IMR-90 (cell line): ENCODE measurements at regions not wholly inside any gene's neighbourhood (a gene's known extent, or its start where the extent isn't known, plus 50 kb on each side); places are given as distances from the start of the nearest gene placed in this dataset.

Experiments
- ATAC-seq: fragments of 200-7000 bp; cut with Tn5 transposase; 2 replicates; pipeline ENCODE4 v1.9.1; 2020; ENCODE audit warnings: low read depth, mild to moderate bottlenecking, moderate library complexity
- BruUV-seq: library from RNA; stranded (reverse); fragments of 400-500 nt; replicated peaks from 2 replicates; lab custom pipeline; 2021; lab: Mats Ljungman, UMichigan
- CTCF ChIA-PET: fragments of 300-600 bp; formaldehyde crosslinking; extraction: SDS; loops from one replicate; lab custom pipeline; 2021; ENCODE audit warnings: antibody characterized with exemption; lab: Yijun Ruan, JAX
- POLR2A ChIA-PET: fragments of 300-600 bp; sonication (Branson Sonifier 250); formaldehyde crosslinking; loops from one replicate; lab custom pipeline; 2022; ENCODE audit warnings: antibody characterized with exemption; ENCODE audit not compliant: unreplicated experiment; lab: Charles Lee
- DNase-seq: peaks from one replicate; pipeline ENCODE4 v3.0.0; 2013
- H2AFZ ChIP-seq: replicated peaks from 2 replicates; pipeline ENCODE3; 2013; ENCODE audit warnings: low read length, mild to moderate bottlenecking; ENCODE audit not compliant: poor library complexity
- H2AK5ac ChIP-seq: 2 replicates; pipeline ENCODE4 v1.6.1; 2013; ENCODE audit warnings: low read depth, low read length, inconsistent platforms
- H2AK9ac ChIP-seq: replicated peaks from 2 replicates; pipeline ENCODE3; 2013; ENCODE audit warnings: mild to moderate bottlenecking, low read depth, low read length, moderate library complexity; ENCODE audit not compliant: poor library complexity
- H2BK120ac ChIP-seq: 2 replicates; pipeline ENCODE4 v1.6.1; 2013; ENCODE audit warnings: low read depth, low read length, inconsistent platforms
- H2BK15ac ChIP-seq: 3 replicates; pipeline ENCODE4 v1.6.1; 2013; ENCODE audit warnings: low read depth, low read length, inconsistent platforms
- H2BK20ac ChIP-seq: 2 replicates; pipeline ENCODE4 v1.6.1; 2013; ENCODE audit warnings: low read depth, mild to moderate bottlenecking, inconsistent platforms, low read length, moderate library complexity
- H2BK5ac ChIP-seq: 2 replicates; pipeline ENCODE4 v1.6.1; 2013; ENCODE audit warnings: mild to moderate bottlenecking, low read depth, low read length, inconsistent platforms; ENCODE audit not compliant: poor library complexity, severe bottlenecking
- H3K14ac ChIP-seq: replicated peaks from 2 replicates; pipeline ENCODE4 v1.6.1; 2013; ENCODE audit warnings: low read depth, low read length, inconsistent platforms
- H3K18ac ChIP-seq: 2 replicates; pipeline ENCODE4 v1.6.1; 2013; ENCODE audit warnings: low read depth, low read length, control low read depth
- H3K23ac ChIP-seq: 2 replicates; pipeline ENCODE4 v1.6.1; 2013; ENCODE audit warnings: low read depth, low read length, inconsistent platforms
- H3K27ac ChIP-seq: 2 replicates; pipeline ENCODE4 v1.5.1; 2013; ENCODE audit warnings: mild to moderate bottlenecking, control low read depth, low read length; ENCODE audit not compliant: insufficient read depth
- H3K27me3 ChIP-seq: 2 replicates; pipeline ENCODE4 v1.6.1; 2013; ENCODE audit warnings: low read length; ENCODE audit not compliant: control insufficient read depth, insufficient read depth
- H3K36me3 ChIP-seq: 2 replicates; pipeline ENCODE4 v1.6.1; 2013; ENCODE audit warnings: low read length, mixed read lengths; ENCODE audit not compliant: control insufficient read depth, insufficient read depth
- H3K4ac ChIP-seq: 2 replicates; pipeline ENCODE4 v1.6.1; 2013; ENCODE audit warnings: low read depth, low read length, inconsistent platforms
- H3K4me1 ChIP-seq: 2 replicates; pipeline ENCODE4 v1.6.1; 2013; ENCODE audit warnings: low read length, mixed read lengths; ENCODE audit not compliant: control insufficient read depth, insufficient read depth
- H3K4me2 ChIP-seq: 2 replicates; pipeline ENCODE4 v1.6.1; 2013; ENCODE audit warnings: low read depth, mild to moderate bottlenecking, control low read depth, low read length, moderate library complexity
- H3K4me3 ChIP-seq: 2 replicates; pipeline ENCODE4 v1.5.1; 2013; ENCODE audit warnings: low read depth, mild to moderate bottlenecking, control low read depth, low read length, moderate library complexity; ENCODE audit not compliant: insufficient read depth
- H3K56ac ChIP-seq: 2 replicates; pipeline ENCODE4 v1.6.1; 2013; ENCODE audit warnings: low read length, inconsistent platforms; ENCODE audit not compliant: insufficient read depth; ENCODE audit errors: extremely low read depth
- H3K79me1 ChIP-seq, 2 experiments: 2 replicates each; pipeline ENCODE4 v1.6.1; 2013; ENCODE audit warnings: low read length in 2 of 2, inconsistent platforms in 1 of 2, low read depth in 1 of 2
- H3K9ac ChIP-seq: 2 replicates; pipeline ENCODE4 v1.6.1; 2013; ENCODE audit warnings: low read depth, low read length, control low read depth
- H3K9me1 ChIP-seq: 2 replicates; pipeline ENCODE4 v1.6.1; 2013; ENCODE audit warnings: low read length, inconsistent platforms; ENCODE audit not compliant: insufficient read depth
- H3K9me3 ChIP-seq: 2 replicates; pipeline ENCODE4 v1.6.1; 2013; ENCODE audit warnings: low read length; ENCODE audit not compliant: control insufficient read depth, insufficient read depth
- H4K20me1 ChIP-seq: 2 replicates; pipeline ENCODE4 v1.6.1; 2013; ENCODE audit warnings: low read length, inconsistent platforms; ENCODE audit not compliant: insufficient read depth
- H4K5ac ChIP-seq: 2 replicates; pipeline ENCODE4 v1.6.1; 2013; ENCODE audit warnings: mild to moderate bottlenecking, low read depth, low read length, control low read depth
- H4K8ac ChIP-seq, 2 experiments: 2 replicates each; pipeline ENCODE4 v1.6.1; 2013; ENCODE audit warnings: low read depth in 2 of 2, low read length in 2 of 2, control low read depth in 1 of 2, inconsistent platforms in 1 of 2
- H4K91ac ChIP-seq: 2 replicates; pipeline ENCODE4 v1.6.1; 2013; ENCODE audit warnings: low read depth, low read length, inconsistent platforms; ENCODE audit not compliant: insufficient read depth
- BHLHE40 ChIP-seq: fragments of 150-350 bp; IDR thresholded peaks from 2 replicates; pipeline ENCODE4 v1.6.1; 2016; ENCODE audit warnings: mild to moderate bottlenecking, low read depth, low read length
- CEBPB ChIP-seq: IDR thresholded peaks from 2 replicates; pipeline ENCODE4 v1.6.1; 2012; ENCODE audit warnings: low read depth, low read length, improper control_type of control experiment
- CHD1 ChIP-seq: IDR thresholded peaks from 2 replicates; pipeline ENCODE4 v1.6.1; 2012; ENCODE audit warnings: low read depth, low read length, improper control_type of control experiment
- CTCF ChIP-seq: conservative IDR thresholded peaks from 2 replicates; pipeline ENCODE4 v1.5.1; 2012; ENCODE audit warnings: mild to moderate bottlenecking, low read depth, low read length, improper control_type of control experiment
- FOS ChIP-seq: fragments of 150-350 bp; IDR thresholded peaks from 2 replicates; pipeline ENCODE4 v1.6.1; 2016; ENCODE audit warnings: low read depth, low read length
- MAFK ChIP-seq: IDR thresholded peaks from 2 replicates; pipeline ENCODE4 v1.6.1; 2012; ENCODE audit warnings: low read depth, low read length, improper control_type of control experiment
- MAZ ChIP-seq: IDR thresholded peaks from 2 replicates; pipeline ENCODE4 v1.6.1; 2012; ENCODE audit warnings: low read depth, mild to moderate bottlenecking, low read length, improper control_type of control experiment, moderate library complexity, borderline replicate concordance
- MXI1 ChIP-seq: IDR thresholded peaks from 2 replicates; pipeline ENCODE4 v1.6.1; 2012; ENCODE audit warnings: low read depth, mild to moderate bottlenecking, low read length, moderate library complexity, borderline replicate concordance
- NFE2L2 ChIP-seq: fragments of 150-350 bp; IDR thresholded peaks from 2 replicates; pipeline ENCODE4 v1.6.1; 2016; ENCODE audit warnings: low read depth, mild to moderate bottlenecking, low read length
- POLR2A ChIP-seq: IDR thresholded peaks from 2 replicates; pipeline ENCODE4 v1.6.1; 2012; ENCODE audit warnings: mild to moderate bottlenecking, low read depth, low read length
- RAD21 ChIP-seq: IDR thresholded peaks from 2 replicates; pipeline ENCODE4 v1.6.1; 2012; ENCODE audit warnings: low read length, improper control_type of control experiment
- RCOR1 ChIP-seq: IDR thresholded peaks from 2 replicates; pipeline ENCODE4 v1.6.1; 2012; ENCODE audit warnings: mild to moderate bottlenecking, low read length, improper control_type of control experiment; ENCODE audit not compliant: insufficient replicate concordance
- RFX5 ChIP-seq: IDR thresholded peaks from 2 replicates; pipeline ENCODE4 v1.8.0; 2012; ENCODE audit warnings: low read depth, mild to moderate bottlenecking, low read length, moderate library complexity
- SMC3 ChIP-seq: fragments of 150-350 bp; IDR thresholded peaks from 2 replicates; pipeline ENCODE4 v1.6.1; 2016; ENCODE audit warnings: low read depth, mild to moderate bottlenecking, antibody characterized with exemption, low read length, moderate library complexity
- USF2 ChIP-seq: fragments of 150-350 bp; IDR thresholded peaks from 2 replicates; pipeline ENCODE4 v1.6.1; 2017; ENCODE audit warnings: mild to moderate bottlenecking, antibody characterized with exemption, low read length, low read depth
- WGBS, 2 experiments: methylation state at CpG; one replicate each; pipeline versions ENCODE4 v1.1.5 to v1.1.7; 2013; ENCODE audit warnings: missing lambda C conversion rate in 2 of 2; ENCODE audit not compliant: insufficient read length in 1 of 2; ENCODE audit errors: extremely low coverage in 2 of 2; 5-methylcytosine and 5-hydroxymethylcytosine counted together
- dilution Hi-C: fragments of 300-500 bp; cut with HindIII; formaldehyde crosslinking; loops from one replicate; pipeline ENCODE4 v1.14.3; 2018; ENCODE audit warnings: low sequenced_read_pairs; ENCODE audit not compliant: unreplicated experiment
- in situ Hi-C: fragments of 300-500 bp; cut with MboI; formaldehyde crosslinking; loops from 3 replicates; pipeline ENCODE4 v1.14.3; 2019; ENCODE audit warnings: low sequenced_read_pairs, inconsistent platforms, mixed read lengths
- intact Hi-C: fragments of 100-400 bp; cut with micrococcal nuclease; formaldehyde crosslinking; loops from 2 replicates; pipeline ENCODE4 v1.10.0; 2022
- TF ChIP-seq, protein P1 (sequence below): fragments of 150-350 bp; IDR thresholded peaks from 2 replicates; pipeline ENCODE4 v1.6.1; 2016; ENCODE audit warnings: low read depth, mild to moderate bottlenecking, low read length, moderate library complexity, borderline replicate concordance

GRCh38 chr5:5667136-5667554 is 244.7 kb downstream of the ICE1 start:
- Histone ChIP-seq H2AK5ac (no peak overlapping the region), H3K9me3 (peaks cover 32% of the 10 kb centered on the region), H3K27ac (no peak overlapping the region), H3K27me3 (no peaks in the 10 kb centered on the region), H3K4me3 (no peak overlapping the region), H3K36me3 (no peaks in the 10 kb centered on the region), H2BK15ac (no peak overlapping the region), H2BK120ac (no peak overlapping the region), H2AK9ac (no peak overlapping the region), H4K91ac (no peak overlapping the region), H3K23ac (no peak overlapping the region), H4K8ac (no peak overlapping the region), H4K5ac (no peak overlapping the region), H3K18ac (no peak overlapping the region), H4K20me1 (no peaks in the 10 kb centered on the region), H3K4ac (no peak overlapping the region), H3K4me2 (no peak overlapping the region), H3K4me1 (no peaks in the 10 kb centered on the region), H3K56ac (no peak overlapping the region), H3K79me1 (no peaks in the 10 kb centered on the region), H2BK20ac (no peak overlapping the region), H3K9me1 (no peaks in the 10 kb centered on the region), H3K9ac (no peak overlapping the region), H2AFZ (no peak overlapping the region), H3K14ac (no peak overlapping the region), H2BK5ac (no peak overlapping the region)
- ChIA-PET POLR2A (no interaction called here), CTCF (no interaction called here)
- 33% methylated on average over 1 of the region's 3 CpGs; no CpG with 5 or more reads in 1 of the 2 experiments for WGBS, 2 experiments
- dilution Hi-C loops, result no loop called here
- no peak for DNase-seq
- BruUV-seq, result no TSS peak
- in situ Hi-C loops, result no loop called here
- ATAC-seq, result no peak
- no peak for TF ChIP-seq RFX5
- no peak for TF ChIP-seq CHD1
- TF ChIP-seq MXI1, result no peak
- TF ChIP-seq BHLHE40, result no peak
- no peak for TF ChIP-seq MAFK
- TF ChIP-seq SMC3, result no peak
- TF ChIP-seq MAZ, result no peak
- TF ChIP-seq, protein P1, sequence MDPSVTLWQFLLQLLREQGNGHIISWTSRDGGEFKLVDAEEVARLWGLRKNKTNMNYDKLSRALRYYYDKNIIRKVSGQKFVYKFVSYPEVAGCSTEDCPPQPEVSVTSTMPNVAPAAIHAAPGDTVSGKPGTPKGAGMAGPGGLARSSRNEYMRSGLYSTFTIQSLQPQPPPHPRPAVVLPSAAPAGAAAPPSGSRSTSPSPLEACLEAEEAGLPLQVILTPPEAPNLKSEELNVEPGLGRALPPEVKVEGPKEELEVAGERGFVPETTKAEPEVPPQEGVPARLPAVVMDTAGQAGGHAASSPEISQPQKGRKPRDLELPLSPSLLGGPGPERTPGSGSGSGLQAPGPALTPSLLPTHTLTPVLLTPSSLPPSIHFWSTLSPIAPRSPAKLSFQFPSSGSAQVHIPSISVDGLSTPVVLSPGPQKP, result no peak
- no peak for TF ChIP-seq FOS
- no peak for TF ChIP-seq CTCF
- TF ChIP-seq RCOR1, result no peak
- no peak for TF ChIP-seq CEBPB
- TF ChIP-seq POLR2A, result no peak
- TF ChIP-seq RAD21, result no peak
- TF ChIP-seq USF2, result no peak
- no peak for TF ChIP-seq NFE2L2
- intact Hi-C loops, result no loop called here
